HG02970 (cell line): ENCODE measurements at regions not wholly inside any gene's neighbourhood (a gene's known extent, or its start where the extent isn't known, plus 50 kb on each side); places are given as distances from the start of the nearest gene placed in this dataset.

Source experiments
- ATAC-seq: cut with Tn5 transposase; IDR thresholded peaks from one replicate; pipeline ENCODE4 v1.9.1; 2021; ENCODE audit warnings: mild to moderate bottlenecking, moderate library complexity, moderate number of reproducible peaks; ENCODE audit not compliant: unreplicated experiment, low FRiP score

GRCh38 chr5:4243479-4244264 lies 648.0 kb downstream of the IRX1 start:
- ATAC-seq: no peak

- no peak for ATAC-seq
Observed at GRCh38 chr5:4244306-4244705, 648.7 kb downstream of the IRX1 start.

GRCh38 chr5:4245076-4245475 lies 649.4 kb downstream of the IRX1 start:
- ATAC-seq: no peak

GRCh38 chr5:4245511-4245910 lies 649.9 kb downstream of the IRX1 start:
- ATAC-seq: no peak

- no peak for ATAC-seq
Observed at GRCh38 chr5:4246447-4246846, 650.8 kb downstream of the IRX1 start.

GRCh38 chr5:4250254-4250653 lies 654.6 kb downstream of the IRX1 start:
- ATAC-seq: no peak

- no peak for ATAC-seq
Observed at GRCh38 chr5:4252385-4252784, 656.8 kb downstream of the IRX1 start.

- no peak for ATAC-seq
Observed at GRCh38 chr5:4254736-4255135, 659.1 kb downstream of the IRX1 start.

GRCh38 chr5:4255441-4255840 lies 659.8 kb downstream of the IRX1 start:
- ATAC-seq: no peak

GRCh38 chr5:4258170-4258569 lies 662.5 kb downstream of the IRX1 start:
- ATAC-seq: no peak

- no peak for ATAC-seq
Observed at GRCh38 chr5:4271193-4271592, 675.6 kb downstream of the IRX1 start.

GRCh38 chr5:4275232-4275631 lies 679.6 kb downstream of the IRX1 start:
- ATAC-seq: no peak

- no peak for ATAC-seq
Observed at GRCh38 chr5:4294878-4295277, 699.2 kb downstream of the IRX1 start.

GRCh38 chr5:4295663-4296339 lies 700.2 kb downstream of the IRX1 start:
- no peak for ATAC-seq

- no peak for ATAC-seq
Observed at GRCh38 chr5:4306057-4306456, 710.4 kb downstream of the IRX1 start.

- no peak for ATAC-seq
Observed at GRCh38 chr5:4309026-4309425, 713.4 kb downstream of the IRX1 start.

- no peak for ATAC-seq
Observed at GRCh38 chr5:4313138-4313537, 717.5 kb downstream of the IRX1 start.

- ATAC-seq: no peak
Observed at GRCh38 chr5:4319478-4320128, 724.0 kb downstream of the IRX1 start.

GRCh38 chr5:4330327-4330726 lies 734.7 kb downstream of the IRX1 start:
- no peak for ATAC-seq

- no peak for ATAC-seq
Observed at GRCh38 chr5:4335078-4335477, 739.4 kb downstream of the IRX1 start.

- ATAC-seq: no peak
Observed at GRCh38 chr5:4337519-4337918, 741.9 kb downstream of the IRX1 start.

- ATAC-seq: no peak
Observed at GRCh38 chr5:4339949-4340348, 744.3 kb downstream of the IRX1 start.
